Vagina (tissue), 2 donors: ENCODE measurements at regions not wholly inside any gene's neighbourhood (a gene's known extent, or its start where the extent isn't known, plus 50 kb on each side); places are given as distances from the start of the nearest gene placed in this dataset.

ENCODE experiments used
- DNase-seq, 2 donors: peaks; one replicate each; pipeline ENCODE4 v3.0.0-alpha.2; 2017; ENCODE audit errors: extremely low spot score in 2 of 2
- H3K27ac ChIP-seq: fragments of 200-600 bp; sonication (generic); one replicate; pipeline ENCODE4 v1.5.1; 2019
- H3K27me3 ChIP-seq: fragments of 200-600 bp; sonication (generic); one replicate; pipeline ENCODE4 v1.5.1; 2019
- H3K36me3 ChIP-seq, 2 donors: fragments of 200-600 bp; sonication (generic); one replicate each; pipeline ENCODE4 v1.5.1; 2017 to 2019
- H3K4me1 ChIP-seq: fragments of 200-600 bp; sonication (generic); one replicate; pipeline ENCODE4 v1.5.1; 2019
- H3K4me3 ChIP-seq, 2 donors: fragments of 200-600 bp; sonication (generic); 1 replicate in 1 of 2; 2 replicates in 1 of 2; pipeline ENCODE4 v1.5.1; 2016 to 2019
- H3K9me3 ChIP-seq: fragments of 200-600 bp; sonication (generic); one replicate; pipeline ENCODE4 v1.5.1; 2019
- CTCF ChIP-seq, 3 experiments: fragments of 450-650 bp in 2 of 3; fragments of 200-600 bp in 1 of 3; sonication (generic) in 1 of 3; IDR thresholded peaks; one replicate each; pipeline ENCODE4 v1.5.1; 2017 to 2019; ENCODE audit warnings: antibody characterized with exemption in 3 of 3, mild to moderate bottlenecking in 2 of 3, moderate library complexity in 2 of 3
- POLR2A ChIP-seq, 2 donors: fragments of 450-650 bp; IDR thresholded peaks; one replicate each; pipeline ENCODE4 v1.6.1; 2017; ENCODE audit warnings: antibody characterized with exemption in 2 of 2, mild to moderate bottlenecking in 2 of 2, moderate library complexity in 2 of 2
- POLR2AphosphoS5 ChIP-seq, 2 donors: sonication (generic); formaldehyde crosslinking; IDR thresholded peaks; one replicate each; pipeline ENCODE4 v1.9.0; 2017; ENCODE audit warnings: antibody characterized with exemption in 2 of 2, mild to moderate bottlenecking in 2 of 2, low read depth in 1 of 2; ENCODE audit not compliant: insufficient read depth in 1 of 2
- intact Hi-C: fragments of 100-400 bp; cut with DNase I; formaldehyde crosslinking; loops from one replicate; pipeline ENCODE4 v1.15.1; 2023

GRCh38 chr5:14004598-14005394, 60.3 kb upstream of the DNAH5 start:
- H3K27me3 ChIP-seq, result no peaks in the 10 kb centered on the region
- intact Hi-C loops, result no loop called here

GRCh38 chr5:14003936-14004335, 59.4 kb upstream of the DNAH5 start:
- Histone ChIP-seq H3K4me3 (no peak overlapping the region), H3K27me3 (no peaks in the 10 kb centered on the region), H3K4me1 (no peaks in the 10 kb centered on the region), H3K9me3 (no peaks in the 10 kb centered on the region), H3K27ac (no peak overlapping the region), H3K36me3 (no peaks in the 10 kb centered on the region)
- no peak for DNase-seq
- TF ChIP-seq POLR2A (IDR thresholded peaks at IDR 0.05) (no peak), CTCF (IDR thresholded peaks at IDR 0.05) (no peak), POLR2AphosphoS5 (IDR thresholded peaks at IDR 0.05; ENCODE audit: insufficient read depth in 1 of 2, low read depth in 1 of 2) (no peak)
- intact Hi-C loops, result no loop called here

More at GRCh38 chr5:14004598-14005394, 60.3 kb upstream of the DNAH5 start:
- no peak for DNase-seq
- TF ChIP-seq POLR2AphosphoS5 (IDR thresholded peaks at IDR 0.05; ENCODE audit: insufficient read depth in 1 of 2, low read depth in 1 of 2) (no peak), POLR2A (IDR thresholded peaks at IDR 0.05) (no peak), CTCF (IDR thresholded peaks at IDR 0.05) (no peak)
- no peaks in the 10 kb centered on the region for H3K4me1 ChIP-seq
- H3K4me3 ChIP-seq, result no peak overlapping the region
- no peaks in the 10 kb centered on the region for H3K36me3 ChIP-seq
- no peak overlapping the region for H3K27ac ChIP-seq
- H3K9me3 ChIP-seq, result no peaks in the 10 kb centered on the region

- no peaks in the 10 kb centered on the region for H3K27me3 ChIP-seq
- no peaks in the 10 kb centered on the region for H3K36me3 ChIP-seq
- intact Hi-C loops, result no loop called here
- TF ChIP-seq CTCF (IDR thresholded peaks at IDR 0.05) (no peak), POLR2AphosphoS5 (IDR thresholded peaks at IDR 0.05; ENCODE audit: insufficient read depth in 1 of 2, low read depth in 1 of 2) (no peak)
- H3K9me3 ChIP-seq, result no peaks in the 10 kb centered on the region
- H3K27ac ChIP-seq, result no peak overlapping the region
- no peak overlapping the region for H3K4me3 ChIP-seq
- DNase-seq, result no peak
- no peaks in the 10 kb centered on the region for H3K4me1 ChIP-seq
These were observed 59.0 kb upstream of the DNAH5 start for GRCh38 chr5:14003513-14003912.

- H3K9me3 ChIP-seq, result no peaks in the 10 kb centered on the region
- H3K36me3 ChIP-seq, result no peaks in the 10 kb centered on the region
- H3K4me3 ChIP-seq, result no peak overlapping the region
- H3K27ac ChIP-seq, result no peak overlapping the region
- H3K27me3 ChIP-seq, result no peaks in the 10 kb centered on the region
- DNase-seq, result no peak
- no peak for TF ChIP-seq CTCF (IDR thresholded peaks at IDR 0.05)
- TF ChIP-seq POLR2A (IDR thresholded peaks at IDR 0.05), result no peak
- TF ChIP-seq POLR2AphosphoS5 (IDR thresholded peaks at IDR 0.05; ENCODE audit: insufficient read depth in 1 of 2, low read depth in 1 of 2), result no peak
- H3K4me1 ChIP-seq, result no peaks in the 10 kb centered on the region
- intact Hi-C loops, result no loop called here
These were observed 53.8 kb upstream of the DNAH5 start for GRCh38 chr5:13998254-13998653.

- H3K4me3 ChIP-seq, result no peak overlapping the region
- TF ChIP-seq POLR2A (IDR thresholded peaks at IDR 0.05) (no peak), CTCF (IDR thresholded peaks at IDR 0.05) (no peak), POLR2AphosphoS5 (IDR thresholded peaks at IDR 0.05; ENCODE audit: insufficient read depth in 1 of 2, low read depth in 1 of 2) (no peak)
- no peak for DNase-seq
- no peaks in the 10 kb centered on the region for H3K36me3 ChIP-seq
- intact Hi-C loops, result no loop called here
- no peaks in the 10 kb centered on the region for H3K4me1 ChIP-seq
- H3K9me3 ChIP-seq, result no peaks in the 10 kb centered on the region
- H3K27ac ChIP-seq, result no peak overlapping the region
- H3K27me3 ChIP-seq, result no peaks in the 10 kb centered on the region
These were observed 53.0 kb upstream of the DNAH5 start for GRCh38 chr5:13997514-13997913.
